Ishikawa (cell line): ENCODE measurements at regions not wholly inside any gene's neighbourhood (a gene's known extent, or its start where the extent isn't known, plus 50 kb on each side); places are given as distances from the start of the nearest gene placed in this dataset.

Experiments
- CREB1 ChIP-seq: IDR thresholded peaks from 2 replicates; pipeline ENCODE4 v1.6.1; 2012; ENCODE audit warnings: low read depth
- EGR1 ChIP-seq: IDR thresholded peaks from 2 replicates; pipeline ENCODE4 v1.6.1; 2012
- EP300 ChIP-seq: IDR thresholded peaks from 2 replicates; pipeline ENCODE4 v1.6.1; 2012; ENCODE audit warnings: borderline replicate concordance
- MAX ChIP-seq: IDR thresholded peaks from 2 replicates; pipeline ENCODE4 v1.6.1; 2012
- NFIC ChIP-seq: IDR thresholded peaks from 2 replicates; pipeline ENCODE4 v1.6.1; 2012
- RAD21 ChIP-seq: IDR thresholded peaks from 2 replicates; pipeline ENCODE4 v1.6.1; 2012; ENCODE audit warnings: low read depth
- REST ChIP-seq: IDR thresholded peaks from 2 replicates; pipeline ENCODE4 v1.6.1; 2012; ENCODE audit warnings: low read depth, mild to moderate bottlenecking
- TAF1 ChIP-seq: IDR thresholded peaks from 2 replicates; pipeline ENCODE4 v1.6.1; 2012; ENCODE audit warnings: low read depth, mild to moderate bottlenecking
- TCF12 ChIP-seq: IDR thresholded peaks from 2 replicates; pipeline ENCODE4 v1.6.1; 2012; ENCODE audit warnings: low read depth
- TEAD4 ChIP-seq: IDR thresholded peaks from 2 replicates; pipeline ENCODE4 v1.6.1; 2012
- YY1 ChIP-seq: IDR thresholded peaks from 2 replicates; pipeline ENCODE4 v1.6.1; 2012; ENCODE audit warnings: low read depth
- ZBTB7A ChIP-seq: IDR thresholded peaks from 2 replicates; pipeline ENCODE4 v1.6.1; 2012; ENCODE audit warnings: low read depth

GRCh38 chr5:61231813-61232212 lies 69.5 kb upstream of the SMIM15 start:
- TF ChIP-seq YY1, result no peak
- TF ChIP-seq RAD21, result no peak
- TF ChIP-seq EGR1, result no peak
- no peak for TF ChIP-seq TAF1
- TF ChIP-seq CREB1, result no peak
- no peak for TF ChIP-seq EP300
- no peak for TF ChIP-seq NFIC
- no peak for TF ChIP-seq ZBTB7A
- TF ChIP-seq MAX, result no peak
- TF ChIP-seq REST, result no peak
- TF ChIP-seq TEAD4, result no peak
- no peak for TF ChIP-seq TCF12
